ENCODE measurements at regions not wholly inside any gene's neighbourhood (a gene's known extent, or its start where the extent isn't known, plus 50 kb on each side); places are given as distances from the start of the nearest gene placed in this dataset.
"Not testable (repeated sequence)": the region's sequence is repeated elsewhere in the genome, so short reads cannot be mapped to it uniquely, and the experiment has no call there.

DNA sequence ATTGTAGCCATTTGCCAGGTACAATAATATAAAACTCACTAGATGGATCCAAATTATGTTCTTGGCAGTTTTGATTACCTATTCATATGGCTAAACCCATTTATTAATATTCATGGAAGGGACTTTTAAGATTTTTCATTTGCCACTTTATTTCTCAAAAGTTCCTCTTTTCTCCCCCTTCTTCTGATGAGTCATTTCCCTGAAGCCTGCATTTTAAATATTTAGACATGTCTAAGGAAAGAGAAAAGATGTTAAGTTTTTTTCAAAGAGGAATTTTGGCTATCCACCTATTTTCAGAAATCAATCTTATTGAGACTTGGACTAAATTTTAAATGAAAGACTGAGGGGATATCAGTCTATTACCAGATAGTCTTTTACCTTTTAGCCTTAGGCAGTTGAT, 1189.4 kb downstream of the EFNA5 start:
- no peak overlapping the region for H3K27ac Mint-ChIP-seq
- H3K9me3 Mint-ChIP-seq, result peaks cover 0 to 8% of the 10 kb centered on the region in 2 donors
- no peak for ATAC-seq
- no peak for DNase-seq (ENCODE audit: low spot score in 2 of 2)
- H3K36me3 Mint-ChIP-seq, result no peaks in the 10 kb centered on the region

DNA sequence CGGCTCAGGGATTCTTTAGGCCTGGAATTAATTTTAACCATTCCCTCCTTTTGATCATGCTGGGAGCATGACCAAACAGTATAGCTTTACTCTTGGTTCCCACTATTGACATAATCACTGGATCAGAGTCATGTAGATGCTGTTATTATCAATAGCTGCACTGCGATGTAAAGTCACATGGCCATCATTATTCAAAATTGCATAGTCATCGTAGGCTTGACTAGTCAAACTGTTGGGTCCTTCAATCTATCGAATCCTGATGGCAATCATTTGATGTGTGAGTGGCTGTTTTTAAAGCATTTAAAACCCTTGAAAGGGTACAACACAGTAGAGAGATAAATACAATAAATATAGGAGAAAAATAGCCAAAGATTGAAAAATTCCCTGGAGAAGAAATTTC, 1194.1 kb downstream of the EFNA5 start:
- Mint-ChIP-seq H3K36me3 (no peaks in the 10 kb centered on the region), H3K27ac (no peak overlapping the region), H3K9me3 (peaks cover 0 to 2% of the 10 kb centered on the region in 2 donors)
- DNase-seq (ENCODE audit: low spot score in 2 of 2) (no peak), ATAC-seq (no peak)

DNA sequence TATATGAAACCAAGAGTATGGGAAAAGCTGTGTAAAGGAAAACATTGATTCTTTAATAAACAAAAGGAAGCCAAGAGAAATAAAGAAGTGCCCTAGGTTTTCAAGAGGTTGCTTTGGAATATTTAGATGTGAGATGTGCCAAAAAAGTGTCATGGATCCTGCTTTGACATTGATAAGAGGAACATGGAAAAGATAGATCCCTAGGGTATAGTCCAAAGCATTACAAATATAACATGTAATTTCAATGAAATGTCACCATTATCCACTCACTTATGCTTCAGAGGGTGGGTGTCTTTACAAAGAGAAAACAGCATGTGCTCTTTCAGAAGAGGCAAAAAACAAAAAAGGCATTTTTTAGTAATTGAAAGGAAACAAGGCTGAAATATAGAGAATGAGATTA, 1196.7 kb downstream of the EFNA5 start:
- ATAC-seq (no peak), DNase-seq (ENCODE audit: low spot score in 2 of 2) (no peak)
- no peak overlapping the region for H3K27ac Mint-ChIP-seq
- no peaks in the 10 kb centered on the region for H3K36me3 Mint-ChIP-seq
- peaks cover 4 to 6% of the 10 kb centered on the region in 2 donors for H3K9me3 Mint-ChIP-seq

DNA sequence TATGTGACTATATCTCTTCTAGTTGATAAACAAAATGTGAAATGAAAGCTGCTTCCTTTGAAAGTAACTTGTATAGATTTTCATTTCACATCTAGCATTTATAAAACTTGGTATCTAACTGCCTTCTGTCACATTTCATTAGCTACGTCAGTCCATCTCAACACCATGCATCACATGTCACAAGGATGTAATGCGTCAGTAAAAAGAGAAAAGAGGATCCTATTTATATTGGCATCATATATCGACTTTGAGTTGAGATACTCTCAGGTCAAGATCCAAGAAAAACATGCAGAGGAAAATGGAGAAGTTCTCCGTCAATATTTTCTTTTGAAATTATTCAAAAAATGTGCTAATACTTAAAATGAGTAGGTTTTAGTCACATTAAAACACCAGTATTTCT, 1211.2 kb downstream of the EFNA5 start:
- Mint-ChIP-seq H3K9me3 (peaks cover 1 to 2% of the 10 kb centered on the region in 2 donors), H3K27ac (no peak overlapping the region), H3K36me3 (no peaks in the 10 kb centered on the region)
- ATAC-seq (no peak), DNase-seq (ENCODE audit: low spot score in 2 of 2) (no peak)

DNA sequence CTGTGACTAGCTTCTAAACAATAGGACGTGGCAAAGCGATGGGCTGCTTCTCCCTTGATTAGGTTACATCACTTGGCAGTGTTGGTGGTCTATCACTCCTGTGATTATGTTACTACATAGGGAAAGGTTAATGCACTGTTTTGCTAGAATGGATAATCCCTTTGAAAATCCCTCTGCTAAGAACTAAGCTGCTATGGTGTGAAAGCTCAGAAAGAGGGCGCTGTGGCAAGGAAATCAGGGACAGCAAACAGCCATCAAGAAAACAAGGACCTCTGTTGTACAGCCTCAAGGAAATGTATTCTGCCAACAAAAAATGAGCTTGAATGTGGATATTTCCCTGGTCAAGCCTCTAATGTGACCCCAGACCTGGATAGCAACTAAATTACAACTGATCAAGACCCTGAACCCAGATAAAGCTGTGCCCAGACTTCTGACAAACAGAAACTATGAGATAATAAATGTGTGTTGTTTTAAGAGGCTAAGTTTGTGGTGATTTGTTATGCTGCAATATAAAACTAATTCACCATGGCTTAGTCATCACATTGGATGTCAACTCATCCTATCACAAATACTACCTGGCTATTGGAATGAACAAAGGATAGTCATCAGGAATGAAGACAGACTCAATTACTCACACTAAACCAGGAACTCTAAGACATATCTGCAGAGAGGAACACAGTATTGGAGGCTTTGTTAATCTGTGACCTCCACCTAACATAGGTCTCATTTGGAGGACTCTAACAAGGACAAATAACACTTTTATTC, 1215.9 kb downstream of the EFNA5 start:
- DNase-seq (ENCODE audit: low spot score in 2 of 2) (no peak), ATAC-seq (no peak)
- Mint-ChIP-seq H3K27ac (no peak overlapping the region), H3K9me3 (peaks cover 0 to 5% of the 10 kb centered on the region in 2 donors), H3K36me3 (no peaks in the 10 kb centered on the region)

DNA sequence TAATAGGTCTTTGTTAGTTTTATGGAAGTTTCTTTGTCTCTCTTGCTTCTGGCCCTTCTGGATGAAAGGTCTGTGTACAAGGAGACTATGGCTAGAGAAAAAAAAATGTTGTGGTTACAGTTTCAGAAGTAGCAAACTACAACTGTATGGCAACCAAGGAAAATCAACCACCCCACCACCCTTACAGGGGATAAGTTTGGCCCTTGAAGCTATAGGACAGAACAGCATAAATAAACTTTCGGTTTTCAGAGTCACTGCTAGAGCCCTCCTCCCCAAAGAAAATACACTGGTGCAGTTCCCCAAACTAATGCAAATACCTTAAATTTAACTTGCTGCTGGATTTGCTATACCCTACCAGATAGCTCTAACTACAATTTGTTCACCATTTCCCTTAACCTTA, 1216.7 kb downstream of the EFNA5 start:
- no peak for ATAC-seq
- peaks cover 0 to 5% of the 10 kb centered on the region in 2 donors for H3K9me3 Mint-ChIP-seq

DNA sequence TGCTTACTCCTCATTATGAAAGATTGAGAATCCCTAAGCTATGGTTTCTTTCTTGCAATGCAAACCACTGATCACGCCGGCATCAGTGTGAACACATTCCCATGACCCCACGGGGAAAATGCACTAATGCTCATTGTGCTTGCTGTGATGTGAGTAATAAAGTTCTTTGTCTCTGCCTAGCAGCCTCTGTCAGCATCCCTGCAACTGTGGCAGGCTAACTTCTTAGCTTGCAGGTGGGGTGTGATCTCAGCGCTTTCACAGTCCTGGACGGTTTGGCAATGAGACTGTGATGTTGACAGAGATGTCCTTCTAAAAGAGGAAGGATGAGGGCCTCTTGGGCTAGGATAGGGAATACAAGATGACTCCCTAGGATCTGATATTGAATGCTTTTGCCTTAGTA, 1218.7 kb downstream of the EFNA5 start:
- no peaks in the 10 kb centered on the region for H3K36me3 Mint-ChIP-seq
- DNase-seq (ENCODE audit: low spot score in 2 of 2) (no peak), ATAC-seq (no peak)
- H3K27ac Mint-ChIP-seq, result no peak overlapping the region
- peaks cover 4 to 5% of the 10 kb centered on the region in 2 donors for H3K9me3 Mint-ChIP-seq

More for the DNA sequence above, 1216.7 kb downstream of the EFNA5 start:
- no peak for DNase-seq (ENCODE audit: low spot score in 2 of 2)
- Mint-ChIP-seq H3K27ac (no peak overlapping the region), H3K36me3 (no peaks in the 10 kb centered on the region)

DNA sequence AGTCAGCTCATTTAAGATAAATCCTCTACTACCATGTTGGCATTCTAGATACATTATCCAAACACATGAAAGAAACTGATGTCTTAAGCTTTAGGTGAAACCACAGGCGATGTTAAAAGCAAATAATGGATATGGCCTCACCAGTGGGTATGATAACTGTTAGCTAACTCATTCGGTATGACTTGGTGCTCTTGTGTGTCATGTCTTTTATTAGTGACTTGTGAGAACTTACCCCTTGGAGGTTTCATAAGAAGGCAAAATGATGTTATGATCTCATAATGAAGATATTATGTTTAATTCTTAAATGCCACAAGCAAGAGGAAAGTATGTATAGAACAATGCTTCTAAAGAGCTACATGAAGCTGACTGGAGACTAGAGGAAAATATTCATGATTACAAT, 1227.0 kb downstream of the EFNA5 start:
- H3K27ac Mint-ChIP-seq, result no peak overlapping the region
- H3K36me3 Mint-ChIP-seq, result no peaks in the 10 kb centered on the region
- no peak for DNase-seq (ENCODE audit: low spot score in 2 of 2)
- peaks cover 4 to 5% of the 10 kb centered on the region in 2 donors for H3K9me3 Mint-ChIP-seq
- ATAC-seq, result no peak

DNA sequence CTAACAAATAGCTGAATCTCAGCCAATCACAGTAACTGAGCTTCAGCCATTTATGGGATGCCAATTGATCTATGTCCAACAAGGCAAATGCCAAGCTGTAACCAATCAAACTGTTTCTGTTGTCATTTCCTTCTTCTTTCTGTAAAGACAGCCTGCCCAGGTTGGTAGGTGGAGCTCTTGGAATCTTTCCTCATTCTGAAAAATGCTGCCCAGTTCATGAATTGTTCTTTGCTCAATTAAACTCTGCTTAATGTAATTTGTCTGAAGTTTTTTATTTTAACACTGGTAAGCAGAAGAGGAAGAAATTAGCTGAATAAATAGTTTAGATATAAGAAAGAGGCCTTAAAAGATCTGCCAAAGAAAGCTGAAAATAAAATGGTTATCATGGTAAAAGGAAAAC, 1235.6 kb downstream of the EFNA5 start:
- Mint-ChIP-seq H3K9me3 (peaks cover 0 to 5% of the 10 kb centered on the region in 2 donors), H3K27ac (no peak overlapping the region), H3K36me3 (no peaks in the 10 kb centered on the region)
- ATAC-seq (no peak), DNase-seq (ENCODE audit: low spot score in 2 of 2) (no peak)

DNA sequence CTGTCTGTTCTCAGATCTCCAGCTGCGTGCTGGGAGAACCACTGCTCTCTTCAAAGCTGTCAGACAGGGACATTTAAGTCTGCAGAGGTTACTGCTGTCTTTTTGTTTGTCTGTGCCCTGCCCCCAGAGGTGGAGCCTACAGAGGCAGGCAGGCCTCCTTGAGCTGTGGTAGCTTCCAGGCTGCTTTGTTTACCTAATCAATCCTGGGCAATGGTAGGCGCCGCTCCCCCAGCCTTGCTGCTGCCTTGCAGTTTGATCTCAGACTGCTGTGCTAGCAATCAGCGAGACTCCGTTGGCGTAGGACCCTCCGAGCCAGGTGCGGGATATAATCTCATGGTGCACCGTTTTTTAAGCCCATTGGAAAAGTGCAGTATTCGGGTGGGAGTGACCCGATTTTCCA, 1240.0 kb downstream of the EFNA5 start:
- not testable (repeated sequence) for ATAC-seq; H3K36me3 Mint-ChIP-seq; DNase-seq (ENCODE audit: low spot score in 2 of 2); H3K27ac Mint-ChIP-seq; H3K9me3 Mint-ChIP-seq

DNA sequence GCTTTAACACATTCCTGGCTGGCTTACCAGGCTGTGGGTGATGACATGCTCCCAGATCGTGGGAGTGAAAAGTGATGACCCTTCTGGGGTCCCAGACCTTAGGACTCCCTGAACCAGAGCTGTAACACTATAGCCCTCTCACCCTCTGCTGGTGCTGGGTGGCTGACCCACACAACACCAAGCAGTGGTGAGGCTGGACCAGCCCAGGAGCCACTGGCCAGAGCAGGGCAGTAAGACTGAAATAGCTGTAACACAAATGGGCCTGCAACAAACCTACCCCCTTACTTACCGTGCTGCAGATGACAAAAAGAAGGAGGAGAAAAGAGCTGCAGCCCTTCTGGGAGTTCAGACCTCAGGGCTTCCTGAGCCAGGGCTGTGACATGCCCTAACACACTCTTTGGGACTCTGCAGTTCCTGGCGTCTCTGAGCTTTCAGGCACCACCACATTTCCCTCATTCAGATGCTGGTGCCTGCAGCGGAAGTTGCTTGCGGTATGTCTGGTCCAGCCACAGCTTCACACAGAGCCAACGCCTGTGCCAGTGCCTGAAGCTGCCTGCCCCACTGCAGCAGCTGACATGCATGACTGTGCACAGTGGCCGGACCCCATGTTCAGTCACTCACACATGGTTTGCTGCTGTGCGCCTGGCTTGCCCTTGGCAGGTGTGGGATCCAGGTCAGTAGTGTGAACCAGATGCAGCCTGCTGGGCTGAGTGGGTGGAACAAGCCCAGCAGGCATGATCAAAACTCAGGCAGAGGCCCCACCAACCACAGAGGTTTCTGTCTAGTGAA, 1247.4 kb downstream of the EFNA5 start:
- no peaks in the 10 kb centered on the region for H3K36me3 Mint-ChIP-seq
- no peak for ATAC-seq
- no peak overlapping the region for H3K27ac Mint-ChIP-seq
- DNase-seq (ENCODE audit: low spot score in 2 of 2), result no peak
- peaks cover 6 to 7% of the 10 kb centered on the region in 2 donors for H3K9me3 Mint-ChIP-seq

DNA sequence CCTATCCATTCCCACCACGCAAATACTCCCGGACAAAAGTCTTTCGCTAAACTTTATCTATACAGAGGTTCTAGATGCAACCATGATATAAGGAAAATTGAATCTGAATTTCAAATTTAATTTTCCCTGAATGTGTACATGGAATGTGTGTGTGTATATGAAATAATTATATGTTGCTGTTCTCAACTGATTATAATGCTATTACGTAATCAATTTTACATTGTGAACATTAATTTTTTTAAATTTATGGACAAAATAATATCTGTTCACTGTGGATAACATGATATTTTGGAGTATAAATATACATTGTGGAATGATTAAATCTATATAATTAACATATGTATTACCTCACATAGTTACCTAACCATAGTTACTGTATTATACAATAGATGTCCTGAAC, 1250.6 kb downstream of the EFNA5 start:
- H3K9me3 Mint-ChIP-seq, result peaks cover 17 to 18% of the 10 kb centered on the region in 2 donors
- H3K36me3 Mint-ChIP-seq, result peaks cover 0 to 6% of the 10 kb centered on the region in 2 donors
- ATAC-seq (no peak), DNase-seq (ENCODE audit: low spot score in 2 of 2) (no peak)
- no peak overlapping the region for H3K27ac Mint-ChIP-seq

DNA sequence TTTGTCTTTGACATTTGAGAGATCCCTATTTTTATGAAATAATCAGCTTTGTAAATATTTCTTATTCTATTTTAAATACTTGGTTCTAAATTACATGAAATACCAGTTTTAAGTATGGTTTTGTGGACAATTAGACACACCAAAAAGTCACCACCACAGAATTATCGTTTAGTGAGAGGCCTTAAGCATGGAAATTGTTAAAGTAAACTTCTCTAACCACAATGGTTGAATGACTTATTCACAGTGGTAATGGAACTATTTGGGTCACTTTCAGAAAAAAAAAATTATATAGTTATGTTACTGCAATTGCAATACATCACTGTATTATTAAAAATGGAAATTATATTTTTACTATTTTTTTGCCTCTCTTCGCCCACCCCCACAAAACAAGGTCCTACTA, 1252.5 kb downstream of the EFNA5 start:
- ATAC-seq (no peak), DNase-seq (ENCODE audit: low spot score in 2 of 2) (no peak)
- H3K27ac Mint-ChIP-seq, result no peak overlapping the region
- peaks cover 0 to 6% of the 10 kb centered on the region in 2 donors for H3K36me3 Mint-ChIP-seq
- peaks cover 17 to 22% of the 10 kb centered on the region in 2 donors for H3K9me3 Mint-ChIP-seq

DNA sequence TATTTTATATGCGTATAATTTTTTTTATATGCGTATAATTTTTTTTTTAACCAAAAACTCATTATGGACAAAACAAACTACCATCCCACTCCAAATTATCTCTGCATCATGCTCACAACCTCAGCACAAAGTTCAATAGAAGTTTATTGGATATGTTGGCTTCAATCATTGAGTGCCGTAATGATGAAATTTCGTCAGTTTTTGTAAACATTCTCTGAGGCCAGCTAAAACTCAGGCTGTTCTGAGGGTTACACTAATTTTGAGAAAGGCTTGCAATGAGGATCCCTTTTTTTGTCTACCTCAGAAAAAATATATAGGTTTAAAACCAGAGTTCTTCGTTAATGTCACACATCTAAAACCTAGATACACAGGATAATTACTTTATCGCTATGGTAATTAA, 1253.2 kb downstream of the EFNA5 start:
- Mint-ChIP-seq H3K36me3 (peaks cover 0 to 6% of the 10 kb centered on the region in 2 donors), H3K27ac (no peak overlapping the region), H3K9me3 (peaks cover 17 to 22% of the 10 kb centered on the region in 2 donors)
- DNase-seq (ENCODE audit: low spot score in 2 of 2), result no peak
- ATAC-seq, result no peak

DNA sequence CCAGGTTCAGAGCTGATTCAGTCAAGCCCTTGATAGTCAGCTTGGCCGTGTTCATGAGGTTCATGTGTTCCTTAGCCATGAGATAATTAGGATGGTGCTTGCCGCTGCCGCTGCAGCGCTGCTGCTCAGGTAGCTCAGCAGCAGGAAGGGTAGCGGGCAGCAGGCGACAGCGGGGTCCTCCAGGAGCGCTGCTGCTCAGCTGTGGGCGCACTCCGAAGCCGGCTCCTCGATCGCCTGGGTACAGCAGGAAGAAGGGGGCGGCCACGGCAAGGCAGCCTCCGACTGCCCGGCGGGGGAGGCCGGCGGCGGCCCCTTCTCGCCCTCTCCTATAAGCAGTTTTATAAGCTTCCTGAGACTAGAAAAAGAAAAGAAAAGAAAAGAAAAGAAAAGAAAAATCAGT, 1253.6 kb downstream of the EFNA5 start:
- ATAC-seq (no peak), DNase-seq (ENCODE audit: low spot score in 2 of 2) (no peak)
- peaks cover 0 to 6% of the 10 kb centered on the region in 2 donors for H3K36me3 Mint-ChIP-seq
- peaks cover 17 to 22% of the 10 kb centered on the region in 2 donors for H3K9me3 Mint-ChIP-seq
- H3K27ac Mint-ChIP-seq, result no peak overlapping the region

DNA sequence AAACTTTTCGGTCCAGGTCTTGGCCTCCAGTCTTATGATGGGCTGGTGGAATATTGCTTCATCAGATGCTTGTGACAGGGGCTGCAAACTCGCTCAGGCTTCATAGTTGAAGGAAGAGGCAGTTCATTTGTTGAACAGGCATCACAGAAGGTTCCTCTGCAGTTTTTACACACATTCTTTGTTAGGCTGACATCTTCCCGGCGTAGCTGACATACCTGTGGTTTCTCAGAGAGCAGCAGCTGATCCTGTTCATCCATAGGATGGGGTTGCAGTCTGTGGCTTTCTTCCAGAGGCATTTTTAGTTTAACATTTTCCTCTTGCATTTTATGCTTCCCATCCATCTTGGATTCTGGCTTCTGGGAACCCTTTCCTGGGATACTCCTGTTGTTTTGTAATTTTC, 1255.2 kb downstream of the EFNA5 start:
- H3K36me3 Mint-ChIP-seq, result peaks cover 0 to 6% of the 10 kb centered on the region in 2 donors
- DNase-seq (ENCODE audit: low spot score in 2 of 2) (no peak), ATAC-seq (no peak)
- no peak overlapping the region for H3K27ac Mint-ChIP-seq
- peaks cover 13 to 16% of the 10 kb centered on the region in 2 donors for H3K9me3 Mint-ChIP-seq

DNA sequence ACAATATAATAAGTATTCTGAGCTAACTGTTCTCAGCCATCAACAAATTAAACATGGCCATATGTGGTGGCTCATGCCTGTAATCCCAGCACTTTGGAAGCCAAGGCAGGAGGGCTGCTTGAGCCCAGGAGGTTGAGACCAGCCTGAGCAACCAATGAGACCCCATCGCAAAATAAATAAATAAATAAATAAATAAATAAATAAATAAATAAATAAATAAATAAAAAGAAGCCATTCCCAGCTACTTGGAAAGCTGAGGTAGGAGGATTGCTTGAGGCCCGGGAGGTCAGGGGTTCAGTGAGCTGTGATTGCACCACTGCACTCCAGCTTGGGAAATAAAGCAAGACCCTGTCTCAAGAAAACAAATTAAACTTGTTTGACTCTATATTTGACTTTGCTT, 1256.4 kb downstream of the EFNA5 start:
- no peak overlapping the region for H3K27ac Mint-ChIP-seq
- H3K9me3 Mint-ChIP-seq, result peaks cover 14 to 20% of the 10 kb centered on the region in 2 donors
- DNase-seq (ENCODE audit: low spot score in 2 of 2) (no peak), ATAC-seq (no peak)
- peaks cover 0 to 11% of the 10 kb centered on the region in 2 donors for H3K36me3 Mint-ChIP-seq

Data from activated naive CD4-positive, alpha-beta T cell treated with anti-CD3 and anti-CD28 coated beads, Interleukin-2, amount 50 U/mL, for 72 hours (primary cell).